Uterus (tissue), 2 donors: ENCODE measurements at regions not wholly inside any gene's neighbourhood (a gene's known extent, or its start where the extent isn't known, plus 50 kb on each side); places are given as distances from the start of the nearest gene placed in this dataset.

Experiments used
- CTCF ChIP-seq, 4 experiments: fragments of 200-600 bp in 2 of 4; fragments of 450-650 bp in 2 of 4; sonication (generic) in 2 of 4; IDR thresholded peaks; one replicate each; pipeline ENCODE4 v1.5.1; 2016 to 2019; ENCODE audit warnings: antibody characterized with exemption in 4 of 4, mild to moderate bottlenecking in 2 of 4, moderate library complexity in 1 of 4
- POLR2A ChIP-seq, 2 donors: fragments of 450-650 bp; IDR thresholded peaks; one replicate each; pipeline ENCODE4 v1.6.1; 2016; ENCODE audit warnings: antibody characterized with exemption in 2 of 2, mild to moderate bottlenecking in 1 of 2, moderate library complexity in 1 of 2

GRCh38 chr16:55949518-55949917 lies 74.3 kb upstream of the CES5A start:
- TF ChIP-seq CTCF (IDR thresholded peaks at IDR 0.05): no peak
- no peak for TF ChIP-seq POLR2A (IDR thresholded peaks at IDR 0.05)
